Activated CD8-positive, alpha-beta memory T cell treated with anti-CD3 and anti-CD28 coated beads, Interleukin-2, amount 50 U/mL, for 1 hour (primary cell): ENCODE measurements at regions not wholly inside any gene's neighbourhood (a gene's known extent, or its start where the extent isn't known, plus 50 kb on each side); places are given as distances from the start of the nearest gene placed in this dataset.
"Not testable (repeated sequence)": the region's sequence is repeated elsewhere in the genome, so short reads cannot be mapped to it uniquely, and the experiment has no call there.

Source experiments
- DNase-seq: peaks from one replicate; pipeline ENCODE4 v3.0.0-alpha.2; 2020; ENCODE audit errors: extremely low read depth

DNA sequence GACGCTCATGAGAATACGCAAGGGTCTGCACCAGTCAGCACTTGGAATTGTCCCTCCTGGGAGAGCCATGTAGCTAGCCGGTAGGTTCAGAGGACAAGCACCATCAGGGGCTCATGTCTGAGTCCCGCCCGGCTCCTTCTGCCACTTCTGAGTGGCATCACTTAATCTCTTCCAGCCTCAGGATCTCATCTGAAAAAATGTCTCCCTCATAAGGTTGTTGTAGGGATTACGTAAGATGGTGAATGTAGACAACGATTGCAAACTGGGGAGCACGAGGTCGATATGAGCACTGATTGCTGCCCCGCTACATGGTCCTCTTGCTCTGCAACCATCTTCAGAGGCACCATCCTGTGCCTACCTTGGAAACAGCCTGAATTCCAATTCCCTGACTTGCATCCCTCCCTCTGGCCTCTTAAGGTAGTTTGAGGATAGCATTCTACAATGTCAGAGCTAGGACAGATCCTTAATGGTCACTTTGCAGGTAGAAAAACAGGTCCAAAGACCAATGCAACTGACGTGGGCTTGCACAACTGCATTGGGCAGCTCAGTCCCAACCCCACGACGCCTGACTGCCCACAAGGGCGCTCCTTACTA, 115.8 kb upstream of the TMEM45B start:
- no peak for DNase-seq

DNA sequence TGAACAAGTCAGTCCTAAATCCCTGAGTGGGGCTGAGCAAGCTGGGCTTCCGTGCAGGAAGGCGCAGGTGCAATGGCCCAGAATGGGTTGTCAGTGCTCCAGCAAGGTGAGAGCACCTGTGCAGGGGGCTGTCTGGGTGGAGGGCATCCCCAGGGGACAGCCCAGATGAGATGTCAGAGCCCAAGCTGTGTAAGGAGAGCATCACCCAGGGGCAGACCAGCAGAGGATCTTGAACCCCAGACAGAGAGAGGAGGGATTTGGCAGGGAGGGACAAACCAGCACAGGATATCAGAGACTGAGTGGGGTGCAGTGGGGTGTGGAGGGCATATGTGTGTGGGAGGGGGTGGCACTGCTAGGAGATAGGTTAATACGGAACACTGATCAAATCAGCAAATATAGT, 114.9 kb upstream of the TMEM45B start:
- DNase-seq: no peak

DNA sequence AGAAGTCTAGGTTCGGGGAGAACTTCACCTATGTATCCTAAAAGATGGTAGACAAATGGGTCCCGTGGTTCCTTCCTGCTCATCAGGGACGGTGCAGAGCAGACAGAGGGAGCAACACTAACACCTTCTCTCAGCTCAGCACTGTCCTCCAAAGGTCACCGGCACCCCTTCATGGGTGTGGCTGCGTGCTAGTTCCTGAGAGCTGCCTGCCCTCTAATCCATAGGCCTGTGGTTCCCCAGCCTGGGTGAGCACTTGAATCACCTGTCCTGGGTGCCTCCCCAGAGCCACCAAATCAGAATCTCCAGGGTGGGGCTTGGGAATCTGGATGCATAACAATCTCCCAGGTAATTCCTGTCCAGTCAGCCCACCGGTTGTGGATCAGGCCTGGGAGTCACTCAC, 113.9 kb upstream of the TMEM45B start:
- no peak for DNase-seq

DNA sequence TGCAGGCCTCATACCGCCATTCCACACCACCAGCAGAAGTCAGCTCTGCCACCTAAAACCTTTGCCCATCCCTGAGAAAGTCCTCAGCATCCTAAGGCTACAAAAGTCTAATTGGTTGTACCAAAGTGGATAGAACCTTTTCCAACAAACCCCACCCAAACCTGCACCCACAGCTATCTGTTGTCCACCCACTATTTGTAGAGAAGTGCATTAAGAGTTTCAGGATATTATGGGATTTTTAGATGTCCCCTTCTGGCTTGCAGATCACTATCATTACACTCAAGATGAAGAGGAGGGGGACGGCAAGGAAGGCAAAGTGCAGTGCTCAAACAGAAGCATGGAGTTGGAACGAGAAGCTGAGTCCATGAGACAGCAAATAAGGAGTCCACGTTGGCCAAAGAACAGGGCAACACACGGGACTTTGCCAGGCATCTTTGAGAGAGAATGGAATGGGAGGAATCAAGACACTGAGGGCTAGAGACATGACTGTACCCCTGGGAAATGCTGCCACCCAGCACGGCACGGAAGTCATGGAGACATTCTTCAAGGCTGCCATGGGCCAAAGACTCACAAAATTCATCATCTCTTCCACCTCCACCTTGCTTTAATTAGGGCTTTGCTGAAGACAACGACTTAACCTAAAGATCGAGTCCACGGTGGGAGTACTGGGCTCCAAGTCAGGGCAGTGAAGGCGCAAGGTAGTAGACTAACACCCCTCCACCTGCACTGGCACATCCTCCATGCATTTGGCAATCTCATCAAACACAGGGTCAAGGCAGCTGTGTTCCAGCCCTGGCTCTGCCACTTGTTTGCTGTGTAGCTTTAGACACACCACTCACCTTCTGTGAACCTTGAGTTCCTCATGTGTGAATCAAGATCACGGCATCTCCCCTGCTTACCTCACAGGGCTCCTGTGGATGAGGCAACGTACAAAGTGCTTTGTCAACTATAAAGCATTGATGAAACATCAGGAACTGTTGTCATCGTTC, 112.9 kb upstream of the TMEM45B start:
- no peak for DNase-seq

DNA sequence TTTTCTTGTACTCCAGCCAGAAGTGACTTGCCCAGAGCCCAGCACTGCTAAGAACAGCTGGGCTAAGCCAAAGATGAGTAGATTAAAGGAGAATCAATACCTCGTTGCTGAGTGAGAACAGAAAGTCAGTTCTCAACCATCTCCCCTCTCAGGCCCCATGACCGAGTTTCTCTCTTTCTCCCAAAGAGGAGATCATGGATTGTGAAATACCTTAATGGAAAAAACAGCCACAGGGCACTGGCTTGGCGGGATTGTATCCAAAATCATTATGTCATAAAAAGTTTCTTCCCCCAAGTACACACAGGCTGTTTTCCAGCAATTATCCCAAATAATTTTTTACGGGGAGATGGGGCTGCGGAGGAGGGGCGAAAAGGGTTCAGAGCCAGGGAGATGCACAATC, 111.8 kb upstream of the TMEM45B start:
- no peak for DNase-seq

DNA sequence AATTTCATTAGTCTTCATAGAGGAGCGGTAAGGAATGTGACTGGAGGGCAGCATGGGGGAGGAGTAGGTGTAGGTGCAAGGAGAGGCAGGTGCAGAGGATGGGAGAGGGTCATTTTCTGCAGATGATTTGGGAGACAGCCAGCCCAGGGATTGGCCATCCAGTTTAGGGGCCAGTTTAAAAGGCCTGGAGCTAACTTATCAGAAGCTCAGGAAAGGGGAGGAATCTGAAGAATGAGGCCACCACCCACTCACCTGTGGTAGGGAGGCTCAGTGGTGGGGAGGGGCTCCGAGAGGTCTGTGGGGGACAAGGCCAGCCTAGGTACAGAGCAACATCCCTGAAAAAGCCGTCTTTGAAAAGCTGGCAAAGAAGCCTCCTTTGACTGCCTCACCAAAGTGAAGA, 110.8 kb upstream of the TMEM45B start:
- DNase-seq: no peak

- DNase-seq: no peak
These were observed 110.3 kb upstream of the TMEM45B start for GRCh38 chr11:129705341-129705740.

- no peak for DNase-seq
These were observed 109.7 kb upstream of the TMEM45B start for GRCh38 chr11:129705933-129706332.

DNA sequence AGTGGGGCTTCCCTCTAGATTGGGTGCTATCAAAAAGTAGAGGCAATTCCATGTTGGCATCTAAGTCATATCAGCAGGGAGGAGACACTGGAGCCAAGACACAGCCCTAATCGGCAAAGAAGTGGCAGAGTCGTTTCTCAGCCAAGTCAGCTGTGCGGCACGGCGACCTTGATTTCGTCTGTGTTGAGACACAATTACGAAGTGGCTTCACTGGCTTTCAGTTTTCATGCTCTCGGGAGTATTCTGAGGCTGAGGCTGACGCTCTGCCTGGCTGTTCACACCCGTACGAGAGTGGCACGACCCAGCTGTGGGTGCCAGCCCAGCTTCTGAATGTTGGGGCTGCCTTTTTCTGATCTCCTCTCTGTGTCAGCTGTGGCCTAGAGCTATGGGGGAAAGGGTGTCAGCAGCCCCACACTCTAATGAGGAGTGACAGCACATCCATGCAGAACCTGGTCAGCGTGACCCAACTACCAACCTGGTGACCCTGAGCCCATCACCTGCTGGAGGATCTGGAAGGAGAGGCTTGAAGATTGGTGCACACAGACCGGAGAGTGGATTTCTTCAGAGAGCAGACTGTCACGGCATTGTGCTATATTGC, 105.7 kb upstream of the TMEM45B start:
- DNase-seq: no peak

DNA sequence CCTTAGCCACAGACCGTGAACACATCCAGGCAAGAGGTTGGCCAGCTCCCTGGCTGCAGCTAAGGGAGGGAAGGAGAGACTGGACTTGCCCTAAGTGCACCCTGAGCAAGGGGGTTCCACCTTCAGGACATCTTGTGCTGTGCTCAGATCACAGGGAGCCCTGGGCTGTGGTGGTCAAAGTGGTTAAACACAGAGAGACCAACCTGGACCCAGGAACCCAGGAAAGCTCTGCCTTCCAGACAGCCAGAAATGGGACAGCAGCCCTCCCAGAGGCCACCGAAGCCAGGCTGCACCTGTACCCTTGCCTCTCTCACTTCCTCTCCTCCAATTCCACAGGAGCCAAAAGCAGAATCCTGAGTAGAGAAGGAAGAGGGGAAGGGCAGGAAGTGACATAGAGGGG, 105.2 kb upstream of the TMEM45B start:
- DNase-seq: no peak

- no peak for DNase-seq
These were observed 103.9 kb upstream of the TMEM45B start for GRCh38 chr11:129711760-129712159.

DNA sequence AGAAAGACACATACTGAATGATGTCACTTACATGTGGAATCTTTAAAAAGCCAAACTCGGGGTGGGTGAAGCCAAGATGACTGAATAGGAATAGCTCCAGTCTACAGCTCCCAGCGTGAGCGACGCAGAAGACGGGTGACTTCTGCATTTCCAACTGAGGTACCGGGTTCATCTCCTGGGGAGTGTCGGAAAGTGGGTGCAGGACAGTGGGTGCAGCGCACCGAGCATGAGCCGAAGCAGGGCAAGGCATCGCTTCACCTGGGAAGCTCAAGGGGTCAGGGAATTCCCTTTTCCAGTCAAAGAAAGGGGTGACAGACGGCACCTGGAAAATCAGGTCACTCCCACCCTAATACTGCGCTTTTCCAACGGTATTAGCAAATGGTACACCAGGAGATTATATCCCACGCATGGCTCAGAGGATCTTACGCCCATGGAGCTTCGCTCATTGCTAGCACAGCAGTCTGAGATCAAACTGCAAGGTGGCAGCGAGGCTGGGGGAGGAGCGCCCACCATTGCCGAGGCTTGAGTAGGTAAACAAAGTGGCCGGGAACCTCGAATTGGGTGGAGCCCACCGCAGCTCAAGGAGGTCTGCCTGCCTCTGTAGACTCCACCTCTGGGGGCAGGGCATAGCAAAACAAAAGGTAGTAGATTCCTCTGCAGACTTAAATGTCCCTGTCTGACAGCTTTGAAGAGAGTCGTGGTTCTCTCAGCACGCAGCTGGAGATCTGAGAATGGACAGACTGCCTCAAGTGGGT, 103.0 kb upstream of the TMEM45B start:
- not testable (repeated sequence) for DNase-seq

- no peak for DNase-seq
These were observed 96.6 kb upstream of the TMEM45B start for GRCh38 chr11:129719037-129719436.

DNA sequence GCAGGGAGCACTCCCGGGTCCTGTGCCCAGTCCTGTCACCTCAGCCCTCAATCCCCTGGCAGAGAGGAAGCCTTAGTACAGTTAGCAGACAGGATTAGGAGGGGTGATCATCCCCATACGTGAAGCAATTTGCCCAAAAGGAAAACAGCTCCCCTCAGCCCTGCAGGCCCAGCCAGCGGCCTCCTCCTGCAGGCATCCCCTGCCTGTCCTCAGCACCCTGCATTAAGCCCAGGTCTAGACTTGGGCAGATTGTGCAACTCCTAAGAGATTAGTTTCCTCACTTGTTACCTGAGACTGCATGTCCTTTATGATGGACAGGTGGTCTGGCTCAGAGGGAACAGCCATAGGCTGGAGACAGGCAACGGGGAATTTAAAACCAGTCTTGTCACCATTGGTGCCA, 95.5 kb upstream of the TMEM45B start:
- DNase-seq: no peak

DNA sequence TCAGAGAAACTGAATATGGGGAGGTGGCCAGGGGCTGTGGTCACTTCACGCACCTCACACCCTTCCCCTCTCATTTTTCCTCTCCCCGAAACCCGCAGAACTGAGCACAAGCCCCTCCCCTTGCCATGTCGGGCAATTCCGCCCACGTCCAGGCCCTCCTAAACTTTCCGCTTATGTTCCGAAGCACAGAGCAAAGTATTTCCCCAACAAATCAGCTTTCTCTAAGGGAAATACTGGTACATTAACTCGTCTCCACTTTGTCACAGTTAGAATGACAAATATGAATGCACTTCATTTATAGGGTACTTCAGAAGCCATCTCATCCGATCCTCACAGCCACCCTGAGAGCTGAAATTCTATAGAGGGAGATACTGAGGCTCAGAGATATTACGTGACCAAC, 94.7 kb upstream of the TMEM45B start:
- no peak for DNase-seq

- DNase-seq: no peak
These were observed 94.0 kb upstream of the TMEM45B start for GRCh38 chr11:129721685-129722084.

DNA sequence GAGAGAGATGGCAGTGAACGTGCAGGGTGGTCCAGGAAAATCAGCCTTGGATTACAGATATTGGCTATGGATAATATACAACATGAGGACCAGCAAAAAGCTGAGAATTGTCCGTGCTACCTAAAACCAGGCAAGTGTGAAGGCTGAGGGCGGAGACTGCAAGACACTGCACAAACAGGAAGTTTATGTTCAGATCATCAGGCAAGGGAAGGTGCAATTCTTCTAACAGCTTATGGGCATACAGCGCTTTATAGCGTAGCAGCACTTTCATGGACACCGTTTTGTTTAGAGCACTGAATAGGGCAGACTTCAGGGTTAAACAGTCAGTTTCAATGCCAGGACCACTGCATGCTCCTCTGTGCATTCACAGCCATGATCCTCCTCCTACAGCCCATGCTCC, 93.1 kb upstream of the TMEM45B start:
- no peak for DNase-seq

- no peak for DNase-seq
These were observed 92.4 kb upstream of the TMEM45B start for GRCh38 chr11:129723146-129723760.

DNA sequence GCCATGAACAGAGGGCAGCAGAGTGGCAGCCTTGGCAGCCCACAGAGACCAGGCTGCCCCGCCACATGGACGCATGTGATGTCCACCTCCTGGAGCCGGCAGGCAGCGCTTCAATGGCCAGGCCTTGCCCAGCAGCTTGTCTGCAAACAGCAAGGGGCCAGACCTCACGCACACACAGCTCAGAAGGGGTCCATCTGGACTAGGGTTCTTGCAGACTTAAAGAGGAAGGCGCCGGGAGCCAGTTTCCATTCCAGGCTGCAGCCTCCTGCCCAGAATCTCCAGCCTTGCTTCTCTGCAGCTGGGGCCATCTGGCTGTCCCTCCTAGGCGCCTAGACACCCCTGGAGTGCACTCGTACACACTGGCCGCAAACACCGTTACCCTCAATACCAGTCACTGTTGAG, 91.9 kb upstream of the TMEM45B start:
- DNase-seq: no peak

DNA sequence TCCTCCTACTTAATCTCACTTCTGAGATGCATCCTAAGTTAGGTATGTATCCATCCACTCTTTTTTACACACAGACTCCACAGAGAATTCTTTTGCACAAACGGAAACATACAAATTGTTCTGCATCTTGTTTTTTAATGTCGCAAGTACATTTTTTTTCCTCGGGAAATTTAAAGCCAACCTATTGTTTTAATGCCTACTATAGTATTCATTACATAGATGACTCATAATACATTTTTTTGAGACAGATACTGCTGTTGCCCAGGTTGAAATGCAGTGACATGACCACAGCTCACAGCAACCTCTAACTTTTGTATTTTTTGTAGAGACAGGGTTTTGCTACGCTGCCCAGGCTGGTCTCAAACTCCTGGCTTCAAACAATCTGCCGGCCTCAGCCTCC, 90.8 kb upstream of the TMEM45B start:
- no peak for DNase-seq

GRCh38 chr11:129726179-129726578, 89.5 kb upstream of the TMEM45B start:
- DNase-seq: no peak

DNA sequence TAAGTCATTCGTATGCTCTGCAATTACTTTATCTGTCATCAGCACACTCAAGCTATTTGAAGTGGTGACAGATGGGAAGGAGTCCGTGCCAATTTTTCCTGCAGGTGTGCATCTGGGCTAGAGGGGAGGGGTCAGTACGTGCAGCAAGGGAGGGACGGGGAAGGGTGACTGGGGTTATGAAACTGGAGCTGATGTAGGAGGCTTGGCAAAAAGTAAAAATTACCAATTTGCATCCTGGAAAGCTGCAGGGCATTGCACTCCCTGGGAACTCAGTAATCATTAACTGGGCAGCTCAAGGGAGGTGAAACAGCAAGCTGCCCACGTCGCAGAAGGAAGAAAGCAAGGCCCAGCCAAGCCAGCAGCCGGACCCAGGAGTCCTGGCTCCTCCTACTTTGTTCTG, 87.1 kb upstream of the TMEM45B start:
- DNase-seq: no peak
